D721Med (cell line): ENCODE measurements at regions not wholly inside any gene's neighbourhood (a gene's known extent, or its start where the extent isn't known, plus 50 kb on each side); places are given as distances from the start of the nearest gene placed in this dataset.

ENCODE experiments used
- DNase-seq: peaks from one replicate; pipeline ENCODE4 v3.0.0; 2011; ENCODE audit warnings: low spot score; ENCODE audit not compliant: insufficient read length
- FAIRE-seq: peaks from 2 replicates; lab custom pipeline; 2011; peaks lifted over from hg19 to GRCh38; lab: Jason Lieb, UNC
- CTCF ChIP-seq: IDR thresholded peaks from 2 replicates; pipeline ENCODE4 v1.5.1; 2012; ENCODE audit warnings: mild to moderate bottlenecking, control low read depth; ENCODE audit not compliant: insufficient read depth; ENCODE audit errors: missing control alignments

DNA sequence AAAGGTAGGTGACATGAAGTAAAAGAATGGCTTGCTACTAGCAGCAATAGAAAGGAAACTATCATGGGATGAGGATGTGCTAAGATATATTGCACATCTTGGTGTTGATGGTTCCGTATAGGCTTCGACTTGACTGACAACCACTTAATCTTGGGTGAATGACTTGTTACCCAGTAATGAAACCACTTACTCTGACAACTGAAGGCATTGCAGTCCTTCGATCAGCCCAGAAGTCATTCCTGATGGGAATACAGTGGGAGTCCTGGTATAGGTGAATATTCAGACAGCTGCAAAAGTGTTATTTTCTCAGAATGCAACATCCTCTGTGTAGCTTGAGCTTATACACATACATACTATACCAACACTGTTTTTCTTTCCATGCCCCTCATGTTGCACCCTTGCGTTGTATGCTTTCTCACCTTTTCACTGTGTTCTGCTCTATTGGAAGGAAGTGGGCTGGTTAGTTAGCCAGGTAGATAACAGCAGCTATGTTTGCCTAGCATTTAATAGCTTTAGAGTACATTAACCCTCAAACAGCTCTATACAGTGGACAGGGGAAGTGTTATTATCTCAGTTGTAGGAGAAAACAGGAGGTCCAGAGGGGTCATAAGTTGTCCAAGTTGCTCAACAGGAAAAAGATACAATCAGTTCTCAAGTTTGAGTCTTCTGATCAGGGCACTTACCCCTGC is 376.5 kb downstream of the MFSD1 start:
- no peak for TF ChIP-seq CTCF
- DNase-seq (no peak), FAIRE-seq (no peak)

GRCh38 chr3:159182961-159183360 is 381.1 kb downstream of the MFSD1 start:
- TF ChIP-seq CTCF = no peak
- no peak for DNase-seq
- no peak for FAIRE-seq

GRCh38 chr3:159185443-159186050 is 383.7 kb downstream of the MFSD1 start:
- no peak for TF ChIP-seq CTCF
- DNase-seq (no peak), FAIRE-seq (no peak)

DNA sequence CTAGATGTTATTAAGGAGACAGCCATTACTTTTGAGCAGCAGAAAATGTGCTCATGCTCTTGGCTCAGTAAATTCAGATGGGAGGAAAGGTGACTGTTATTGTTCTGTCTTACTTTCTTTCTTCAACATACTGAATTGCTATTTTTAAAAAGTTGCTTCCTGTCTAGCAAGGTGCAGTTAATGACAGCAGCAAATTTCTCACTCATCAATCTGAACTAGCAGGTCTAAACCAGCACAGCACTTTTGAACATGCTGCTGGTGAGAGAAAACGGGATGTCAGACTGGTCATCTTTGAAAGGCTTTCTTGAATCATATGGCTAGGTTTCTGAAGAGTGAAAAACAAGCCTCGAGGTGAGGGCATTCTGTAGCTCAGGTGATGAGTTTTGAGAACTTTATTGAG is 384.7 kb downstream of the MFSD1 start:
- TF ChIP-seq CTCF = no peak
- DNase-seq = no peak
- FAIRE-seq = no peak

GRCh38 chr3:159187232-159187631 is 385.4 kb downstream of the MFSD1 start:
- no peak for TF ChIP-seq CTCF
- DNase-seq (no peak), FAIRE-seq (no peak)

GRCh38 chr3:159187706-159188105 is 385.9 kb downstream of the MFSD1 start:
- no peak for DNase-seq
- TF ChIP-seq CTCF = no peak
- FAIRE-seq = no peak
